Panc1 (cell line): ENCODE measurements at regions not wholly inside any gene's neighbourhood (a gene's known extent, or its start where the extent isn't known, plus 50 kb on each side); places are given as distances from the start of the nearest gene placed in this dataset.

Source experiments
- TF ChIP-seq, protein P1 (sequence below): fragments of 450-650 bp; IDR thresholded peaks from 2 replicates; pipeline ENCODE4 v1.5.1; 2017; ENCODE audit warnings: mild to moderate bottlenecking
- TF ChIP-seq, protein P2 (sequence below), 2 experiments: IDR thresholded peaks; 2 replicates each; pipeline ENCODE4 v1.6.1; 2011 to 2012; ENCODE audit warnings: low read depth in 2 of 2, control low read depth in 1 of 2, low read length in 1 of 2, mild to moderate bottlenecking in 1 of 2, moderate library complexity in 1 of 2; ENCODE audit not compliant: insufficient read depth in 1 of 2

DNA sequence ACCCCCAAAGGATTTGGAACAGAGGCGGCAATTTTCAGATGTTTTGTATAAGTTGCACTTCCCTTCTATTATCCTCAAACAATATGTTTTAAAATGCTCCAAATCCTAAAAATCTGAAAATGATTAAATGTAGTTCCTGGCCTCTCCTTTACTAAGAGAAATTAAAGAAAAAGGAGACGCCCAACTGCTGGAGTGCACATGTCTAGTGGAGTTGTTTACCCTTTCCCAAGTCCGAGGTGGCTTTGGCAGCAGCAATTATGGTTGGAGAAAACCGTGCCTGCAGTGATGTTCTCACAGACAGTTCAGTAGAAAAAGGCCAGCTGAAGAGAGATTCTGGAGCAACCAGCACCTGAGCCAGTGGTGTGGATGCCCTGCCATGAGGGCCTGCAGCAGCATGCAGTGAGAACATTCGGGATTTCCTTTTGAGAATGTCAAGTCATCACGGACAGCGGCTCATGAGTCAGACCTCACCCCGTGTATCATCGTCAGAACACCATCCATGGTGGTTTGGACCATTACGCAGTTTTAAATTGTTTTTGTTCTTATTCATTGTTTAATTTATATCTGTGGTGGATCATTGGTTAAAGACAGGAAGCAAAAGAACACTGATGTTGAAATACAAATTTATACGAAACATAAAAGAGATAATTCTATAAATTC is 179.0 kb upstream of the KRR1 start:
- TF ChIP-seq, protein P1, sequence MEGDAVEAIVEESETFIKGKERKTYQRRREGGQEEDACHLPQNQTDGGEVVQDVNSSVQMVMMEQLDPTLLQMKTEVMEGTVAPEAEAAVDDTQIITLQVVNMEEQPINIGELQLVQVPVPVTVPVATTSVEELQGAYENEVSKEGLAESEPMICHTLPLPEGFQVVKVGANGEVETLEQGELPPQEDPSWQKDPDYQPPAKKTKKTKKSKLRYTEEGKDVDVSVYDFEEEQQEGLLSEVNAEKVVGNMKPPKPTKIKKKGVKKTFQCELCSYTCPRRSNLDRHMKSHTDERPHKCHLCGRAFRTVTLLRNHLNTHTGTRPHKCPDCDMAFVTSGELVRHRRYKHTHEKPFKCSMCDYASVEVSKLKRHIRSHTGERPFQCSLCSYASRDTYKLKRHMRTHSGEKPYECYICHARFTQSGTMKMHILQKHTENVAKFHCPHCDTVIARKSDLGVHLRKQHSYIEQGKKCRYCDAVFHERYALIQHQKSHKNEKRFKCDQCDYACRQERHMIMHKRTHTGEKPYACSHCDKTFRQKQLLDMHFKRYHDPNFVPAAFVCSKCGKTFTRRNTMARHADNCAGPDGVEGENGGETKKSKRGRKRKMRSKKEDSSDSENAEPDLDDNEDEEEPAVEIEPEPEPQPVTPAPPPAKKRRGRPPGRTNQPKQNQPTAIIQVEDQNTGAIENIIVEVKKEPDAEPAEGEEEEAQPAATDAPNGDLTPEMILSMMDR, result no peak
- TF ChIP-seq, protein P2, sequence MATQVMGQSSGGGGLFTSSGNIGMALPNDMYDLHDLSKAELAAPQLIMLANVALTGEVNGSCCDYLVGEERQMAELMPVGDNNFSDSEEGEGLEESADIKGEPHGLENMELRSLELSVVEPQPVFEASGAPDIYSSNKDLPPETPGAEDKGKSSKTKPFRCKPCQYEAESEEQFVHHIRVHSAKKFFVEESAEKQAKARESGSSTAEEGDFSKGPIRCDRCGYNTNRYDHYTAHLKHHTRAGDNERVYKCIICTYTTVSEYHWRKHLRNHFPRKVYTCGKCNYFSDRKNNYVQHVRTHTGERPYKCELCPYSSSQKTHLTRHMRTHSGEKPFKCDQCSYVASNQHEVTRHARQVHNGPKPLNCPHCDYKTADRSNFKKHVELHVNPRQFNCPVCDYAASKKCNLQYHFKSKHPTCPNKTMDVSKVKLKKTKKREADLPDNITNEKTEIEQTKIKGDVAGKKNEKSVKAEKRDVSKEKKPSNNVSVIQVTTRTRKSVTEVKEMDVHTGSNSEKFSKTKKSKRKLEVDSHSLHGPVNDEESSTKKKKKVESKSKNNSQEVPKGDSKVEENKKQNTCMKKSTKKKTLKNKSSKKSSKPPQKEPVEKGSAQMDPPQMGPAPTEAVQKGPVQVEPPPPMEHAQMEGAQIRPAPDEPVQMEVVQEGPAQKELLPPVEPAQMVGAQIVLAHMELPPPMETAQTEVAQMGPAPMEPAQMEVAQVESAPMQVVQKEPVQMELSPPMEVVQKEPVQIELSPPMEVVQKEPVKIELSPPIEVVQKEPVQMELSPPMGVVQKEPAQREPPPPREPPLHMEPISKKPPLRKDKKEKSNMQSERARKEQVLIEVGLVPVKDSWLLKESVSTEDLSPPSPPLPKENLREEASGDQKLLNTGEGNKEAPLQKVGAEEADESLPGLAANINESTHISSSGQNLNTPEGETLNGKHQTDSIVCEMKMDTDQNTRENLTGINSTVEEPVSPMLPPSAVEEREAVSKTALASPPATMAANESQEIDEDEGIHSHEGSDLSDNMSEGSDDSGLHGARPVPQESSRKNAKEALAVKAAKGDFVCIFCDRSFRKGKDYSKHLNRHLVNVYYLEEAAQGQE (IDR thresholded peaks at IDR 0.05; ENCODE audit: insufficient read depth in 1 of 2, low read depth in 2 of 2, low read length in 1 of 2), result no peak
